Stimulated activated CD4-positive, alpha-beta T cell treated with anti-CD3 and anti-CD28 coated beads, Interleukin-4, amount 100 ng/mL, for 4 hours (primary cell): ENCODE measurements at regions not wholly inside any gene's neighbourhood (a gene's known extent, or its start where the extent isn't known, plus 50 kb on each side); places are given as distances from the start of the nearest gene placed in this dataset.
"Not testable (repeated sequence)": the region's sequence is repeated elsewhere in the genome, so short reads cannot be mapped to it uniquely, and the experiment has no call there.

Experiments used
- DNase-seq, 2 experiments: peaks; one replicate each; pipeline ENCODE4 v3.0.0-alpha.2; 2020

DNA sequence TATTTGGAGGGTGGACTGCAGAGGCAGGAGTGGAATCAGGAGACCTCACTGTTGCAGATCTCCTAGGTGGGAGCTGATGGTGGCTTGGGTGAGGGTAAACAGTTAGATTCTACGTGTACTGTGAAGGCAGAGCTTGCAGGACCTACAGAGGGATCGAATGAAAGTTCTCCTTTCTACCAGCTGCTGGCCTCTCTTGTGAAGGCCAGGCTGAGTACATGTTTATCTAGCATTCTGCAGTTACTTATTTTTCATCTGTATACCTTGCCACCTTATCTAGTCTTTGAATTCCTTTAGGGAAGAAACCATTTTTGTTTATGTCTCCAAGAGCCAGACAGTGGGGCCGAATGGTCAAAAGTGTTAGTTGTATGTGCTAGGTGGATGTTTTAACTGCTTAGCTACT is 57.6 kb downstream of the PTTG1 start:
- no peak for DNase-seq

DNA sequence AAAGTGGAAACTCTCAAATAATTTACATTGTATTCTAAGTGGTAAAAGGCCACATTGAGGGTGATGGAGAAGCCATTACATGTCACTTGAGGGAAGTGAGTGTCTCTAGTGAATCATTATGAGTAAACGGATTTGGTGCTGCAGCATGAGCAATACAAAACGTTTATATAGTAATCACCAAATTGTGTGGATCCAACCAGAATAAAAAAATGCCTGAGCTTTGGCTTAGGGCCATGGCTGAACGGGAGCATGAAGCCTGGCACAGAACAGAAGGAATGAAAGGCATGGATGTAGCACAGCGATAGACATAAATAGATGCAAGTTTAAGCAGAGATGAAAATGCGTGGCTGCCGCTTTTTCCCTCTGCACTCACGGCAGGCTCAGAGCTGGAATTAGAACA is 58.3 kb downstream of the PTTG1 start:
- DNase-seq: no peak

GRCh38 chr5:160480652-160481051 is 59.0 kb downstream of the PTTG1 start:
- DNase-seq: no peak

- no peak for DNase-seq
These were observed 63.0 kb downstream of the PTTG1 start for GRCh38 chr5:160484678-160485077.

DNA sequence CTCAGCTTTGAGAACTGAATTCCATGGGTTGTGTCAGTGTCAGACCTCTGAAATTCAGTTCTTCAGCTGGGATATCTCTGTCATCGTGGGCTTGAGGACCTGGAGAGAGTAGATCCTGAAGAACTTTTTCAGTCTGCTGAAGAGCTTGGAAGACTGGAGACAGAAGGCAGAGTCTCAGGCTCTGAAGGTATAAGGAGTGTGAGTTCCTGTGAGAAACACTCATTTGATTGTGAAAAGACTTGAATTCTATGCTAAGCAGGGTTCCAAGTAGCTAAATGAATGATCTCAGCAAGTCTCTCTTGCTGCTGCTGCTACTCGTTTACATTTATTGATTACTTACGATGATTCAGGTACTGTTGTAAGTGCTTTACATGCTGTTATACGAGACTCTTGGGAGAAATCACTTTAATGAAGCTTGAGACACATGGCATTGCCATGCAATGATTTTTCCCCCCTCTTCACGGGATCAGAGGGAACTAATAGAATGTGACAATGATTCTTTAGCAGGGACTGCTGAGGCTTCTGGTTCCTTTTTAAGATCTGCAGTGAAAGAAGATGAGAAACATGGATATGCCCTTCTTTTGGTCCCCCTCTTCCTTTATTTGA is 63.8 kb downstream of the PTTG1 start:
- DNase-seq: no peak

GRCh38 chr5:160486573-160486972 is 64.9 kb downstream of the PTTG1 start:
- peak in 1 of 2 experiments; percentile 40 for DNase-seq

DNA sequence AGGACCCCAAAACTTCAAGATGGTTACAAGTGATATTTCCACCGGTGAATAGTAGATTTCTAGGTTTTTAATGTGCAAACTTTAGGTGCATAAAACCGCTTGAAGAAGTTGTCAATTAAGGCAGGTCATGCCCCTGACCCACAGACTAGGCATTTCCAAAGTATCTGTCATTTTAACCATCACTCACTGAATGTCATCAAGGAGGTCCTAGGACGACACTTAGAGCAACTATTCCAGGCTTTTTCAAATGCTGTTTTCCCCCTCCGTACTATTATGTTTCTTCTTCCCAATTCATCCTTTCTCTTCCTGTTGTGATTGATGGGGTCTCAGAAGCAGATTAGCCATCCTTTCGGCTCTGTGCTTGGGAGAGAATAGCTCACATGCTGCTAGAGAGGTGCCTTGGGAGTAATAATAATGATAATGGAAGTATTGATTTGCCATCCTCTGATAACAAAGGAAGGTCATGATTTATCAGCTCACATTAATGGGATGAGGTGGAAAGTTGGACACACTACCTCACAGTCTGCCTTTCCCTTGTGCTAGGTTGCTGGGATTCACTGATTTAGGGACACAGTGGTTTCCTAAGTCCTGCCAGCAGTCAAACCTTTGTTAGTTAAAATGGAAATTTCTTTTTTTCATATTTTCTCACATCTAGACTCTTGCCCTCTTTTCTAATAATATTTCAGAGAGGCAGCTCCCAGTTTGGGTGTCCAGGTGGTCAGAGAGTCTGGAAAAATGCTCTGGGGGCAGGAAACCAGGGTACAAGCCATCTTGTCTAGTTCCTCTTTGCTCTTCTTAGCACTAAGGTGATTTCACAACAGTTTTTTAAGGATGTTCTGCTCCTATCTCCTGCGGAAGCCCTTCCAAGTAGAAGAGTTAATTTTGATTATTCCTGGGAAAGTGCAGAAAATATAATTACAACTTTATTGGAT is 67.0 kb downstream of the PTTG1 start:
- DNase-seq: no peak

GRCh38 chr5:160491438-160491837 is 69.8 kb downstream of the PTTG1 start:
- no peak for DNase-seq

DNA sequence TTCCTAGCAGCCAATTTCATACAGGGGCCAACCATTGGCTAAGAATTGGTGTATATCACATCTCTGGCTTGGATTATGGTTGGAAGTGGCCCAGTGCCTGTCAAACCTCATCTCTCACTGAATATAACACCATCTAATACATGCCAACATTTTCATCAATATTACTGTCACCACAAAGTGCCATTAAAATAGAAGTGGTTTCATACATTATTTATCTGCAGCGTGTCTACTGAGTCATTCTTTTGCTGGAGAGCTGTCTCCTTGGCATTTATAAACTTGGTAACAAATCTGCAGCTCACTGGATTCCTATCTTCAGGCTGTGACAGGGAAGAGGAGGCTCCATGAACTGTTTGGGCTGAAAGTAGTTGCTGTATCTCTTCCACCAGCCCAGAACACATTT is 70.9 kb downstream of the PTTG1 start:
- no peak for DNase-seq

DNA sequence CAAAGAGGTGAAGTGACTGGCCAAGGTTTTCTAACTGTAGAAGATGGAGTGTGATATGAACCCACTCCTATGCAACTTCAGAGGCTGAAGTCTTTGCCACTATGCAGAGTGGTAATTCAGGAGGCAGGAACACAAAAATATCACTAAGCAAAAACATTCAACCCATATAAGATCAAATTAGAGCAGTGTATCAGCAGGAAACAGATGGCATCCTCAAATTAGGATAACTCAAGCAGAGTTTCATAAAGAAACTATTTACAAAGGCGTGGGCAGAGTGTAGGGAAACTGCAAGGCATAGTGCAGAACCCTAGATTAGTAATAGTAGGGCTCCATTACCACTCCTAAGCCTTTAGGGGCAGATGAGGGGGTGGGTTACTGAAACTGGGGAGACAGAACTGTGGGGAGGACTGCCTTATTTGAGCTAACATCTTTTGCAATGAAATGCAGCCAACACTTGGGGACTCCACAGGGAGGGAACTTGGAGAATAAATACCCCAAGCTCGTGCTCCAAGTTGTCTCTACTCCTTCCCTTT is 72.2 kb downstream of the PTTG1 start:
- DNase-seq: no peak

- no peak for DNase-seq
These were observed 72.8 kb downstream of the PTTG1 start for GRCh38 chr5:160494451-160494850.

DNA sequence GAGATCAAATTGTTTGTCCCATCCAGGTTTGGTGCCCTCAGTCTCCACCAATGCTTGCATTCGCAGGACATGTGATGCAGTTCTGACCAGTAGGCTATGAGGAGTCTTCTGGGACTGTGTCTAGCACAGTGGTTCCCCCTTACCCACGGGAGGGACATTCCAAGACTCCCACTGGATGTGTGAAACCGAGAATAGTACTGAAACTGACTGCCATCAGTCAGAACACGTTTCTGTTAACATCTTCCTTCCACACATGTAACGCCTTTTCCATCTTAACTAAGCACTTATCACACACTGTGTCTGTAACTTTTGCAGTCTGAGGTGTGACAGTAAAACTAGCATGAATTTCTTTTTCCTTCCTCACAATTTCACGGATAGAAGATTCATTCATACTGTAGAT is 74.7 kb downstream of the PTTG1 start:
- no peak for DNase-seq

DNA sequence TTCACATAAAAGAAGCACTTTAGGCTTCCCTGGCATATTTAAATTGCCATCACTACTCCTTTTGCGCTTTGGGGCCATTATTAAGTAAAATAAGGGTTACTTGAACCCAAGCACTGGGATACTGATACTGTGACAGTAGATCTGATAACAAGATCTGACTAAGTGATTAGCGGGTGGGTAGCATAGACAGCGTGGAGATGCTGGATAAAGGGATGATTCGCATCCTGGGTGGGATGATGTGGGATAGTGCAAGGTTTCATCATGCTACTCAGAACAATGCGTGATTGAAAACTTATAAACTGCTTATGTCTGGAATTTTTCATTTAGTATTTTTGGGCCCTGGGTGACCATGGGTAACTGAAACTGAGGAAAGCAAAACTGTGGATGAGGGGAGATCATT is 75.1 kb downstream of the PTTG1 start:
- no peak for DNase-seq

- no peak for DNase-seq
These were observed 76.2 kb downstream of the PTTG1 start for GRCh38 chr5:160497878-160498277.

DNA sequence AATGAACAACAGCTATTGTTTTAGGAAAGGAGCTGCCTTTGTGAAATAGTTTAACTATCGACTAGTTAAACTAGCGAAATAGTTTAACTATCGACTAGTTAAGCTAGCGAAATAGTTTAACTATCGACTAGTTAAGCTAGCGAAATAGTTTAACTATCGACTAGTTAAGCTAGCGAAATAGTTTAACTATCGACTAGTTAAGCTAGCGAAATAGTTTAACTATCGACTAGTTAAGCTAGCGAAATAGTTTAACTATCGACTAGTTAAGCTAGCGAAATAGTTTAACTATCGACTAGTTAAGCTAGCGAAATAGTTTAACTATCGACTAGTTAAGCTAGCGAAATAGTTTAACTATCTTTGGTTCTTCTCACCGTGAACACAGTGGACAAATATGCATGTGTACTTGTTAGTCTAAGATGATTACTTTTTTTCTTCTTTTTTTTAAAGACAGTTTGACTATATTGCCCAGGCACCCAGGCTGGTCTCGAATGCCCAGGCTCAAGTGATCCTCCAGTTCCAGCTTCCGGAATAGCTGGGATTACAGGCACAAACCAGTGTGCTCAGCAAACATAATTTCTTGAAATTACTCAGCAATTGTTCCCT is 76.9 kb downstream of the PTTG1 start:
- not testable (repeated sequence) for DNase-seq

GRCh38 chr5:160500786-160501779 is 79.4 kb downstream of the PTTG1 start:
- DNase-seq: no peak

DNA sequence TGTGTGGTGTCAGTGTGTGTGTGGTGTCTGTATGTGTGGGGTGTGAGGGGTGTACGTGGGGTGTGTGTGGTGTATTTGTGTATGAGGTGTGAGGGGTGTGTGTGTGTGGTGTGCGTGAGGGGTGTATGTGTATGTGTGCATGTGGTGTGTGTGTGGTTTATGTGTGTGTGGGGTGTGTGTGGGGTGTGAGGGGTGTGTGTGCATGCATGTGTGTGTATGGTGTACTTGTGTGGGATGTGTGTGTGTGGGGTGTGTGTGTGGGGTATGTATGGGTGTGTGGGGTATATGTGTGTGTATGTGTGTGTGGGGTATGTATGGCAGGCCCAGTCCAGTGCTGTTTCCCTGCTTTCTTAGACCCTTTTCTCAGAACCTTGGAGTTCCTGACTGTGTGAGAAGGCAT is 83.3 kb downstream of the PTTG1 start:
- no peak for DNase-seq

DNA sequence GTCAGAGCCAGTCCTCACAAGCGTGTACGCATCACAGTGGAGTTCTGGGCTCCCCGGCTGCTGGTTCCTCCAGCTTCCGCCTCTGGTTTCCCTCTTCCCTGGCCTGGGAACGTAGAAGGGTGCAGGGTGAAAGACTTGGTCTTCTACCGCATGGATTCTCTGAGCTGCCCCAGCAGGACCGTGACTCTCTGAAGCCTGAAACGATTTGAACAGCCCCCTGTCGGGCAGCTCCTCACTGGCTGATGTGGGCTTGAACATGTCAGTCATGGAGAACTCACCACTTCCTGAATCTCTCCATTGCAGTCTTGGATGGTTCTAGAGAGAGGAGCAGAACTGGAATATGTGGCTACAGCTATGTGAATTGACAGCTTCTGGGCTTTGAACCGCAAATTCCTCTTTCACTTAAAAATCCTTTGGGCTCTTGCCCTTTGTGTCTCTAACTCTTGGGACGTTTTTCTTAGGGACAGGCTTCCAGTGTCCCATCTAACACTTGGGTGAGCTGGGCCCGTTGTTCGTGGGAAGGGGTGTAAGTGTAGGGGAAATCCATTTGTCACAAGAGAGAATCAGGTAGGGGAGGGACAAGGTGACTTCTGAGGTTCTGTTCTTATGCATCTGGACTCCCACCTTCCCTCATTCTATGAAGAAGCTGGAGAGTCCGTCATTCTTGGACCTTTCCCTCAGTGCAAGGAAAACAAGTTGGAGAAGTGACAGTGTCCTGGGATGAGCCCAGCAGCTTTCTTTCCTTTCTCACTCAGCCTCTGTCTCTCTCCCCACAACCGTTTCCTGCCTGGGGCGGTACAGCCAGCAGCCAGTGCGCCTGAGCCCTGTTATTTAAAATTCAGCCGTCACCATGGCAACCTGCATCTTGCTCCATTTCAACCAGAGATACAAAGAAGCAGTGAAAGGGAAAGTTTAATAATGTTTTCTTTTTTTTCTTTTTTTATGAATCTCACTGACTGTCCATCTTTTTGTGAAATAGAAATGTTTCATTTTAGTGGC is 84.7 kb downstream of the PTTG1 start:
- DNase-seq: peak; percentile 41 to 61

DNA sequence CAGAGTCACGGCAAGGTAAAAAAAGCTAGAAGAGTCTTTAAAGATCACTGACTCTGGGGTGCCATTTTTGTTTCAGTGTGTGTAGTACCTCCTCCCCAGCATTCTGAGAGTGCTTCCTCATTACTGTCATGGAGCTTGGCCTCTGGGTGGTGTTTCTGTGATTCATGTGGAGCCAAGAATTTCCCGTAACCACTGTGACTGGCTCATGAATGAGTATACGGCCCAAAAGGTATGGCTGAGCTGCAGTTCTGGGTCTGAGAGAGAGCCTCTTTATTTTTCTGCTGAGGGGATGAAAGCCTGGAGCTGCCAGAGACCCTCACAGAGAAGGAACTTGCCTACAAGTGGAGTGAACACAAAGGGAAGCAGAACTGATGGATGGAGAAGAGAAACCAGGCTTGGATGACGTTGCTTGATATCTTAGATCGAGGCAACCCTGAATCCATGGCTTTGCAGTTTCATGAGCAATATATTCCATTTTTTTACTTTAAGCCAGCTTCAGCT is 85.6 kb downstream of the PTTG1 start:
- peak in 1 of 2 experiments; percentile 11 for DNase-seq

GRCh38 chr5:160508780-160509361 is 87.2 kb downstream of the PTTG1 start:
- peak; percentile 26 to 58 for DNase-seq
